ENCODE measurements at regions not wholly inside any gene's neighbourhood (a gene's known extent, or its start where the extent isn't known, plus 50 kb on each side); places are given as distances from the start of the nearest gene placed in this dataset.

DNA sequence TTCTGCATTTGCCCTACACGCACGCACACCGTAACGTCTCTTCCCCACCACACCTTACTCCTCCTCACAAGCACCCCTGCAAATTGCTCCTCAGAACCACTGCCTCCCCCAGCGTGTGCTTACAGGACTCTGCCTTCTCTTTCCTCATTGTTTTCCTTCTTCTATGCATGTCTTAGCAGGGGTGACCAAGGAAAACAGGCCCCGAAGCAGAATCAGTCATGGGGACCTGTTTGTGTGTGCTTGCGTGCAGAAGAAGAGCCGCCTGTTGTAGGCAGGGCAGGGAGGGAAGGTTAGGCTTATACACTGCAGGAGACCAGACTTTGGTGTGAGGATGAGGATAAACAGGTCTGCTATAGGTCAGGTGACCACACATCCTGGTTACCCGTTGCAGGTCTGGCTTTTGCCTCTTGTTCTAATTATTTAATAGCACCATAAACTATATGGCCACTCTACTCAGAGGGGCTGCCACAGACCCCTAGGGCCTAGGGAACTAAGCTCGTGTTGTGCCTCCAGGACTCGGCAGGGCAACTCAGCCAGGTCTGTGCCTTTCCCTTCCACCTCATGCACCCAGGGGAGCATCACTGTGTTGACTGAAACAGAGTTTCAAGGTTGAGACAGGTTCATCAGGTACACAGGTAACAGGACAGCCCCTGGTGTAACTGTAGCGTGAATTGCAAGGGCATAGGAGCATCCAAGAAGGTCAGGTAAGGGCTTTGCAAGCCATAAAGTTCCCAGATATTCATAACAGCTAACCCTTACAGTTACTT lies 60.8 kb upstream of the EPS8L3 start:
- CTCF ChIA-PET: interaction anchor here (0.6 kb wide), 1 partner anchor 588 kb away, joined by 3 read pairs; no protein-coding TSS in a partner anchor
- POLR2A ChIA-PET: no interaction called here
- no peak for TF ChIP-seq ZNF384 (IDR thresholded peaks at IDR 0.05)
- TF ChIP-seq L3MBTL2 (conservative IDR thresholded peaks at IDR 0.05): no peak
- no peak for TF ChIP-seq BHLHE40 (IDR thresholded peaks at IDR 0.05; ENCODE audit: borderline replicate concordance)
- TF ChIP-seq SUZ12 (IDR thresholded peaks at IDR 0.05): no peak
- no peak for TF ChIP-seq LEF1 (IDR thresholded peaks at IDR 0.05; ENCODE audit: borderline replicate concordance)
- no peak for TF ChIP-seq ARNT (IDR thresholded peaks at IDR 0.05)
- no peak for TF ChIP-seq HDGF (IDR thresholded peaks at IDR 0.05; ENCODE audit: borderline replicate concordance)
- TF ChIP-seq FOXM1 (IDR thresholded peaks at IDR 0.05; ENCODE audit: borderline replicate concordance): no peak
- no peak for TF ChIP-seq SP1 (IDR thresholded peaks at IDR 0.05)
- TF ChIP-seq FOXK2 (IDR thresholded peaks at IDR 0.05): no peak
- no peak for TF ChIP-seq CTBP1 (IDR thresholded peaks at IDR 0.05; ENCODE audit: borderline replicate concordance)
- no peak for DNase-seq (ENCODE audit: extremely low spot score)

DNA sequence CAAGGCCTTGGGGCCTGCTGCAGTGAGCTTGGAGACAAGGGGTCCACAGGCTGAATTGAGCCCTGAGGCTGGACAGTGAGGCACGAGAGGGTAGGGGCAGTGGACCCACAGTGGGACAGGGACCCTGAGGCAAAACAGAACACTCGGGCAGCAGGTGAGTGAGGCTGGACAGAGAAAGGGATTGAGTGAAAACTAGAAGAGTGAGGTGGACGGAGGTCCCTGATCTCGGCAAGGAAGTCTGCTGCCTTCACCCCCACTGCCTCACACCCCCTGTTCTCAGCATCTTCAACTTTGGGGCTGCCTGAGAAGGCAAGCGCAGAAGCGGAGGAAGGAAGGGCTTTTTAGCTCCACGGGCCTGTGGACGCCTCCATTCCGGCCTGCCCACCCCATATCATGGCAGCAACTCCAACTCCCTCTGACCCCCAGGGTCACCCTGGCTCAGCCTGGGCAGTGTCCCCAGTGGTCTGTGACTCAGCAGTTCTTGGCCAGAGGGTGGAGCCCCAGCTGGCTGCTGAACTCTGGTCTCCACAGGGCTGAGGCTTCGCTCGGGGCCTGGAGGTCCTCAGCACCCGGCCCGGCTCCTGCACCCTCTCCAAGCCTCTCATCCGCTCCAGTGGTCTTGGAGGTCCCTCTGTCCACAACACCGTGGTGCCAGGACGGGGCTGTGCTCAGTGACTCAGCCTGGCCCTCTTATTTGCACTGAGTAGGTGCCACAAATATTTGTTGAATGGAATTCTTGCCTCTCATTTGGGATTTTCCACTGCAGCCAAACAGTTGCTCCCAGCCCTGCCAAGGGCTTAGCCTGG lies 60.0 kb upstream of the EPS8L3 start:
- no peak for TF ChIP-seq L3MBTL2 (conservative IDR thresholded peaks at IDR 0.05)
- TF ChIP-seq CTBP1 (IDR thresholded peaks at IDR 0.05; ENCODE audit: borderline replicate concordance): no peak
- TF ChIP-seq BHLHE40 (IDR thresholded peaks at IDR 0.05; ENCODE audit: borderline replicate concordance): no peak
- TF ChIP-seq SUZ12 (IDR thresholded peaks at IDR 0.05): no peak
- TF ChIP-seq ELF4 (IDR thresholded peaks at IDR 0.05): no peak
- no peak for TF ChIP-seq NFRKB (IDR thresholded peaks at IDR 0.05)
- no peak for TF ChIP-seq FOXK2 (IDR thresholded peaks at IDR 0.05)
- no peak for TF ChIP-seq FOXA1 (IDR thresholded peaks at IDR 0.05)
- no peak for TF ChIP-seq FOXM1 (IDR thresholded peaks at IDR 0.05; ENCODE audit: borderline replicate concordance)
- TF ChIP-seq SP1 (IDR thresholded peaks at IDR 0.05): no peak
- no peak for TF ChIP-seq HDGF (IDR thresholded peaks at IDR 0.05; ENCODE audit: borderline replicate concordance)
- TF ChIP-seq LEF1 (IDR thresholded peaks at IDR 0.05; ENCODE audit: borderline replicate concordance): no peak
- TF ChIP-seq ARNT (IDR thresholded peaks at IDR 0.05): no peak
- no peak for TF ChIP-seq TARDBP (IDR thresholded peaks at IDR 0.05)
- TF ChIP-seq, protein P1, sequence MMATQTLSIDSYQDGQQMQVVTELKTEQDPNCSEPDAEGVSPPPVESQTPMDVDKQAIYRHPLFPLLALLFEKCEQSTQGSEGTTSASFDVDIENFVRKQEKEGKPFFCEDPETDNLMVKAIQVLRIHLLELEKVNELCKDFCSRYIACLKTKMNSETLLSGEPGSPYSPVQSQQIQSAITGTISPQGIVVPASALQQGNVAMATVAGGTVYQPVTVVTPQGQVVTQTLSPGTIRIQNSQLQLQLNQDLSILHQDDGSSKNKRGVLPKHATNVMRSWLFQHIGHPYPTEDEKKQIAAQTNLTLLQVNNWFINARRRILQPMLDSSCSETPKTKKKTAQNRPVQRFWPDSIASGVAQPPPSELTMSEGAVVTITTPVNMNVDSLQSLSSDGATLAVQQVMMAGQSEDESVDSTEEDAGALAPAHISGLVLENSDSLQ (IDR thresholded peaks at IDR 0.05): no peak
- POLR2A ChIA-PET: no interaction called here
- no peak for DNase-seq (ENCODE audit: extremely low spot score)
- CTCF ChIA-PET: no interaction called here

DNA sequence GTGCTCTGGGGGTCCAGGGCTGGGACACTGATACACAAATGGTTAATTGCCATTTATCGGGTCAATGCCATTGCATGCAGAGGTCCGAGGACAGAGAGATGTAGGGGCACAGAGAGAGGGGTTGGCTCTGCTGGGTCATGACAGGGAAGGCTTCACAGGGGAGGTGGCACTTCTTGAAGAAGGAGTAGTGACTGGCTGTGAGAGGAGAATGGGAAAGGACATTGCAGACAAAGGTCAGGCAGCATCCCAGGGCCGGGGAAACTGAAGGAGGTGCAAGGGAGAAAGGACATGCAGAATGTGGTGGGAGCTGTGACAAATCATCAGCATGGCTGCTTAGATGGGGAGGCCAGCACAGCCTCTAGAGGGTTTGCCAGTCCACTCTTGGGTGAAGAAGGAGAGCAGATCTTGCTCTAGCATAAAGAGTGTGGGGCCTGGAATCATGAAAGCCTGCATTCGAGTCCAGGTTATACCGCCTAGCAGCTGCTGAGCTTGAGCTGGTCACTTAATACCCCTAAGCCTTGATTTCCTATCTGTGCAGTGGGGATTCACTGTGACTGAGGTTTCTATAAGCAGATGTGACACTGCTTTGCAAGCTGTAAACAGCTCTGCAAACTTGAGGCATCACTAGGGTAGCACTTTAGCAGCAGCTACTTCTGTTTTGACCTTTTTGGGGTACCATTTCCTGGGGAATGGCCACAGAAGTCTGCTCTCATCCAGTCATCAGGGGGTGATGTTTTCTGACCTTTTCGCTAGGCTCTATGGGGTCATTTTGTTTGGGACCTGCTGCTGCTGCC lies 59.2 kb upstream of the EPS8L3 start:
- TF ChIP-seq L3MBTL2 (conservative IDR thresholded peaks at IDR 0.05) (no peak), HDGF (IDR thresholded peaks at IDR 0.05; ENCODE audit: borderline replicate concordance) (no peak), FOXK2 (IDR thresholded peaks at IDR 0.05) (no peak), ARNT (IDR thresholded peaks at IDR 0.05) (no peak), TARDBP (IDR thresholded peaks at IDR 0.05) (no peak), SP1 (IDR thresholded peaks at IDR 0.05) (no peak), ZNF384 (IDR thresholded peaks at IDR 0.05) (no peak), FOXA1 (IDR thresholded peaks at IDR 0.05) (no peak)
- TF ChIP-seq, protein P1 (IDR thresholded peaks at IDR 0.05): no peak
- ChIA-PET POLR2A (no interaction called here), CTCF (no interaction called here)
- DNase-seq (ENCODE audit: extremely low spot score): no peak

DNA sequence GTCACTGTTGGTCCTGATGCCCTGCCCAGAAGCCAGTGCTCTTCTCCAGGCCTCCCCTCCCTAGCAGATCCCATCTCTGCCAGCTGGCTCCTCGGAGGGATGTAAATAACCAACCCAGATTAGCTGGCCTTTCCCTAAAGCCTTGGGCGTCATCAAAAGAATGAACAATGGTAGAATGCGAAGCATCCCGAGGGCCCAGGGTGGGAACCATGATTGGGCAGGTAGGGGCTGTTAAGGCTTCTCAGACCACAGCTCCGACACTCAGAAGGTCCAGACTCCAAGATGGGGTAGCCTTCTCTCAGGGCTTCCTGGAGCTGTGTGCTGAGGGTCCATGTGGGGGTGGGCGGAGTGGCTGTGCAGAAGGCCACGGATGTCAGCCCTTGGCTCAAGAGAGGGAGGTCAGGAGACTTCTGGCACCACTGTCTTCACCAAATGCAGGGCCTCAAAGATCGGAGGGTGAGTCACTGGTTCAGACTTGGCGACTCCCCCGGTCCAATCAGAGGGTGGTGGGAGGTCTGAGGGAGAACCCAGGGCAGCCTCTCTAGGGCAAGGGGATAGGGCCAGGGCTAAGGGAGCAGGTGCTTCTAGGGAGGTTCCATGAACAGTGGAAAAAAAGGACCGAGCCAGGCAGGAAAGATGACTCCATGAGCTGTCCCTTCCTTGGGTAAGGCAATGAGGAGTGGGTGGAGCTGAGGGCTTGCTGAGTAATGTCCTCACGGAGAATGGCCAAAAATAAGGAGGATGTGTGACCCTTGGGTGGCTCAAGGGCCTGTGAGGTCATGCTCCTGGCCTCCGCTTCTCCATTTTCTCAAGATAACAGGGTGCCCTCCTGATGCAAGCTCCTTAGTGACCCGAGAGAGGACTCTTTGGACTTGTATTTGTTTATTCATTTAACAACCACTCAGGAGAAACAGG lies 58.4 kb upstream of the EPS8L3 start:
- TF ChIP-seq ELF4 (IDR thresholded peaks at IDR 0.05) (no peak), NFRKB (IDR thresholded peaks at IDR 0.05) (no peak)
- POLR2A ChIA-PET: no interaction called here
- CTCF ChIA-PET: no interaction called here
- peak; percentile 8 for DNase-seq (ENCODE audit: extremely low spot score)

- TF ChIP-seq, protein P1 (IDR thresholded peaks at IDR 0.05): no peak
- TF ChIP-seq FOXK2 (IDR thresholded peaks at IDR 0.05) (no peak), SUZ12 (IDR thresholded peaks at IDR 0.05) (no peak), SP1 (IDR thresholded peaks at IDR 0.05) (no peak), FOXA1 (IDR thresholded peaks at IDR 0.05) (no peak), ARNT (IDR thresholded peaks at IDR 0.05) (no peak), HDGF (IDR thresholded peaks at IDR 0.05; ENCODE audit: borderline replicate concordance) (no peak), ELF4 (IDR thresholded peaks at IDR 0.05) (no peak), ZNF384 (IDR thresholded peaks at IDR 0.05) (no peak), NFRKB (IDR thresholded peaks at IDR 0.05) (no peak), LEF1 (IDR thresholded peaks at IDR 0.05; ENCODE audit: borderline replicate concordance) (no peak), L3MBTL2 (conservative IDR thresholded peaks at IDR 0.05) (no peak), BHLHE40 (IDR thresholded peaks at IDR 0.05; ENCODE audit: borderline replicate concordance) (no peak), TARDBP (IDR thresholded peaks at IDR 0.05) (no peak), CTBP1 (IDR thresholded peaks at IDR 0.05; ENCODE audit: borderline replicate concordance) (no peak), FOXM1 (IDR thresholded peaks at IDR 0.05; ENCODE audit: borderline replicate concordance) (no peak)
- CTCF ChIA-PET: no interaction called here
- POLR2A ChIA-PET: no interaction called here
- DNase-seq (ENCODE audit: extremely low spot score): no peak
Observed at GRCh38 chr1:109821221-109821669, 57.5 kb upstream of the EPS8L3 start.

Data from HEK293T (cell line).